ENCODE measurements at regions not wholly inside any gene's neighbourhood (a gene's known extent, or its start where the extent isn't known, plus 50 kb on each side); places are given as distances from the start of the nearest gene placed in this dataset.

- ChIA-PET POLR2A (ENCODE audit: unreplicated experiment) (no interaction called here), CTCF (interaction anchor here (0.7 kb wide), 1 partner anchor 740 kb away, joined by 3 read pairs; no protein-coding TSS in a partner anchor)
- intact Hi-C loops (cut with micrococcal nuclease), result loop anchor here (5.0 kb wide), 1 partner anchor 161 kb away; no protein-coding TSS in a partner anchor
- H3K27me3 ChIP-seq (ENCODE audit: low read length), result peaks cover 18% of the 10 kb centered on the region
- H3K79me2 ChIP-seq (ENCODE audit: low read length), result no peaks in the 10 kb centered on the region
- peak; percentile 49 for DNase-seq
- no peak overlapping the region for H3K4me3 ChIP-seq (ENCODE audit: low read length)
- no peaks in the 10 kb centered on the region for H3K36me3 ChIP-seq (ENCODE audit: low read depth, low read length)
- peak; percentile 68 for ATAC-seq
- BruUV-seq (replicated peaks), result no TSS peak
- H3K9ac ChIP-seq (ENCODE audit: low read length), result no peak overlapping the region
- no peaks in the 10 kb centered on the region for H3K4me1 ChIP-seq (ENCODE audit: insufficient read depth, low read length)
- H3K9me2 ChIP-seq (replicated peaks; ENCODE audit: low read length), result no peaks in the 10 kb centered on the region
- H3K9me3 ChIP-seq (ENCODE audit: low read length), result no peaks in the 10 kb centered on the region
- TF ChIP-seq EZH2phosphoT487 (IDR thresholded peaks at IDR 0.05; ENCODE audit: borderline replicate concordance, low read length) (no peak), EZH2 (IDR thresholded peaks at IDR 0.05; ENCODE audit: low read length, unreplicated experiment) (no peak), CTCF (conservative IDR thresholded peaks at IDR 0.05; ENCODE audit: low read depth, low read length) (peak; percentile 65)
- H3K4me2 ChIP-seq (ENCODE audit: low read length), result peak overlapping the region; percentile 25; the same call in 1 of the 2 replicates
- no peaks in the 10 kb centered on the region for H3F3A ChIP-seq (ENCODE audit: low read length, unreplicated experiment)
- H2AFZ ChIP-seq (ENCODE audit: low read length), result no peak overlapping the region
- H4K20me1 ChIP-seq (ENCODE audit: low read length), result no peaks in the 10 kb centered on the region
- no peak overlapping the region for H3K27ac ChIP-seq (ENCODE audit: low read length)
Measured at GRCh38 chr4:174156239-174156826, 127.1 kb downstream of the FBXO8 start.

GRCh38 chr4:174154215-174154854 is 129.1 kb downstream of the FBXO8 start:
- H3K9me3 ChIP-seq (ENCODE audit: low read length), result no peaks in the 10 kb centered on the region
- H3K4me2 ChIP-seq (ENCODE audit: low read length), result peak overlapping the region; percentile 84
- no peaks in the 10 kb centered on the region for H3K79me2 ChIP-seq (ENCODE audit: low read length)
- no peak for TF ChIP-seq EZH2phosphoT487 (IDR thresholded peaks at IDR 0.05; ENCODE audit: borderline replicate concordance, low read length)
- TF ChIP-seq EZH2 (IDR thresholded peaks at IDR 0.05; ENCODE audit: low read length, unreplicated experiment), result no peak
- no peak for TF ChIP-seq CTCF (conservative IDR thresholded peaks at IDR 0.05; ENCODE audit: low read depth, low read length)
- no peaks in the 10 kb centered on the region for H4K20me1 ChIP-seq (ENCODE audit: low read length)
- no peaks in the 10 kb centered on the region for H3K4me1 ChIP-seq (ENCODE audit: insufficient read depth, low read length)
- H3K9ac ChIP-seq (ENCODE audit: low read length), result no peak overlapping the region
- intact Hi-C loops (cut with micrococcal nuclease), result no loop called here
- BruUV-seq (replicated peaks), result no TSS peak
- peak overlapping the region; percentile 62 for H3K4me3 ChIP-seq (ENCODE audit: low read length)
- DNase-seq (peak; percentile 49), ATAC-seq (peak; percentile 74)
- peaks cover 32% of the 10 kb centered on the region for H3K27me3 ChIP-seq (ENCODE audit: low read length)
- no peaks in the 10 kb centered on the region for H3K9me2 ChIP-seq (replicated peaks; ENCODE audit: low read length)
- no peaks in the 10 kb centered on the region for H3K36me3 ChIP-seq (ENCODE audit: low read depth, low read length)
- H3K27ac ChIP-seq (ENCODE audit: low read length), result no peak overlapping the region
- CTCF ChIA-PET, result no interaction called here
- peak overlapping the region; percentile 27; the same call in 1 of the 2 replicates for H2AFZ ChIP-seq (ENCODE audit: low read length)
- POLR2A ChIA-PET (ENCODE audit: unreplicated experiment), result no interaction called here
- no peaks in the 10 kb centered on the region for H3F3A ChIP-seq (ENCODE audit: low read length, unreplicated experiment)

Data from PC-3 (cell line).